Neural progenitor cell (in vitro differentiated cells): ENCODE measurements at regions not wholly inside any gene's neighbourhood (a gene's known extent, or its start where the extent isn't known, plus 50 kb on each side); places are given as distances from the start of the nearest gene placed in this dataset.

Experiments used
- DNase-seq: peaks from one replicate; pipeline ENCODE4 v3.0.0-alpha.2; 2016; ENCODE audit warnings: low spot score
- H2AFZ ChIP-seq: fragments of 200-600 bp; sonication (generic); replicated peaks from 2 replicates; pipeline ENCODE4 v1.6.1; 2016; ENCODE audit warnings: antibody characterized with exemption
- H3F3A ChIP-seq: fragments of 200-600 bp; sonication (generic); 2 replicates; pipeline ENCODE4 v1.6.1; 2016; ENCODE audit warnings: antibody characterized with exemption, low read depth
- H3K27ac ChIP-seq: fragments of 200-600 bp; sonication (generic); 2 replicates; pipeline ENCODE4 v1.5.1; 2016; ENCODE audit warnings: mild to moderate bottlenecking
- H3K27me3 ChIP-seq: fragments of 200-600 bp; sonication (generic); 2 replicates; pipeline ENCODE4 v1.6.1; 2016; ENCODE audit warnings: mild to moderate bottlenecking, moderate library complexity
- H3K36me3 ChIP-seq: fragments of 200-600 bp; sonication (generic); 2 replicates; pipeline ENCODE4 v1.5.1; 2016
- H3K4me1 ChIP-seq: fragments of 200-600 bp; sonication (generic); 2 replicates; pipeline ENCODE4 v1.6.1; 2016; ENCODE audit warnings: mixed run types
- H3K4me2 ChIP-seq: fragments of 200-600 bp; sonication (generic); 2 replicates; pipeline ENCODE4 v1.6.1; 2016
- H3K4me3 ChIP-seq: fragments of 200-600 bp; sonication (generic); 2 replicates; pipeline ENCODE4 v1.5.1; 2016
- H3K79me2 ChIP-seq: fragments of 200-600 bp; sonication (generic); 2 replicates; pipeline ENCODE4 v1.6.1; 2016; ENCODE audit warnings: low read depth
- H3K9ac ChIP-seq: fragments of 200-600 bp; sonication (generic); 2 replicates; pipeline ENCODE4 v1.6.1; 2016
- H3K9me3 ChIP-seq: fragments of 200-600 bp; sonication (generic); 2 replicates; pipeline ENCODE4 v1.5.1; 2016; ENCODE audit warnings: low read depth
- H4K20me1 ChIP-seq: fragments of 200-600 bp; sonication (generic); 2 replicates; pipeline ENCODE4 v1.6.1; 2016; ENCODE audit warnings: low read depth
- H3K27ac Mint-ChIP-seq: 3 replicates; pipeline ENCODE4 v1.8.0; 2021; ENCODE audit warnings: mixed read lengths
- H3K27me3 Mint-ChIP-seq: 2 replicates; pipeline ENCODE4 v1.8.0; 2022; ENCODE audit warnings: low read depth, mild to moderate bottlenecking, inconsistent platforms, moderate library complexity, mixed read lengths; ENCODE audit not compliant: insufficient read depth
- H3K36me3 Mint-ChIP-seq: 3 replicates; pipeline ENCODE4 v1.8.0; 2021; ENCODE audit warnings: mixed read lengths
- H3K4me1 Mint-ChIP-seq: 3 replicates; pipeline ENCODE4 v1.8.0; 2021; ENCODE audit warnings: mixed read lengths
- H3K4me3 Mint-ChIP-seq: 3 replicates; pipeline ENCODE4 v1.8.0; 2021; ENCODE audit warnings: mild to moderate bottlenecking, moderate library complexity, mixed read lengths
- H3K9me3 Mint-ChIP-seq: 3 replicates; pipeline ENCODE4 v1.8.0; 2020; ENCODE audit warnings: mixed read lengths
- CTCF ChIP-seq: fragments of 200-600 bp; sonication (generic); IDR thresholded peaks from 2 replicates; pipeline ENCODE4 v1.5.1; 2017; ENCODE audit warnings: antibody characterized with exemption, mild to moderate bottlenecking
- EZH2 ChIP-seq: fragments of 200-600 bp; sonication (generic); IDR thresholded peaks from 2 replicates; pipeline ENCODE4 v1.6.1; 2017; ENCODE audit warnings: antibody characterized with exemption, mild to moderate bottlenecking, moderate library complexity
- EZH2phosphoT487 ChIP-seq: fragments of 200-600 bp; sonication (generic); IDR thresholded peaks from 2 replicates; pipeline ENCODE4 v1.6.1; 2017; ENCODE audit warnings: antibody characterized with exemption

- Mint-ChIP-seq H3K4me1 (peaks cover 11% of the 10 kb centered on the region), H3K36me3 (no peaks in the 10 kb centered on the region), H3K4me3 (no peak overlapping the region), H3K27me3 (peaks cover 7% of the 10 kb centered on the region), H3K27ac (peak overlapping the region; percentile 67), H3K9me3 (no peaks in the 10 kb centered on the region)
- H3K9me3 ChIP-seq, result no peaks in the 10 kb centered on the region
- H3F3A ChIP-seq, result no peaks in the 10 kb centered on the region
- H3K36me3 ChIP-seq, result no peaks in the 10 kb centered on the region
- H3K4me1 ChIP-seq, result peaks cover 10% of the 10 kb centered on the region
- peak; percentile 28 for DNase-seq
- TF ChIP-seq CTCF (no peak), EZH2 (no peak), EZH2phosphoT487 (no peak)
- H3K9ac ChIP-seq, result no peak overlapping the region
- peak overlapping the region; percentile 12 for H3K4me2 ChIP-seq
- no peaks in the 10 kb centered on the region for H3K27me3 ChIP-seq
- H3K4me3 ChIP-seq, result no peak overlapping the region
- no peaks in the 10 kb centered on the region for H4K20me1 ChIP-seq
- no peaks in the 10 kb centered on the region for H3K79me2 ChIP-seq
- peak overlapping the region; percentile 14 for H2AFZ ChIP-seq
- H3K27ac ChIP-seq, result no peak overlapping the region
Observed at GRCh38 chr17:55660178-55660886, 62.3 kb downstream of the TMEM100 start.

- Histone ChIP-seq H3K36me3 (no peaks in the 10 kb centered on the region), H3K27me3 (no peaks in the 10 kb centered on the region), H3K9ac (no peak overlapping the region), H4K20me1 (no peaks in the 10 kb centered on the region), H3K27ac (no peak overlapping the region), H3F3A (no peaks in the 10 kb centered on the region), H3K4me3 (no peak overlapping the region), H3K4me1 (peaks cover 10% of the 10 kb centered on the region), H3K4me2 (peak overlapping the region; percentile 12), H3K79me2 (no peaks in the 10 kb centered on the region), H3K9me3 (no peaks in the 10 kb centered on the region), H2AFZ (no peak overlapping the region)
- TF ChIP-seq CTCF (no peak), EZH2 (no peak), EZH2phosphoT487 (no peak)
- H3K9me3 Mint-ChIP-seq, result no peaks in the 10 kb centered on the region
- no peaks in the 10 kb centered on the region for H3K36me3 Mint-ChIP-seq
- H3K27me3 Mint-ChIP-seq, result peaks cover 7% of the 10 kb centered on the region
- no peak overlapping the region for H3K27ac Mint-ChIP-seq
- no peak overlapping the region for H3K4me3 Mint-ChIP-seq
- DNase-seq, result no peak
- H3K4me1 Mint-ChIP-seq, result peaks cover 11% of the 10 kb centered on the region
Observed at GRCh38 chr17:55659661-55660060, 63.0 kb downstream of the TMEM100 start.

- Mint-ChIP-seq H3K4me1 (peaks cover 9% of the 10 kb centered on the region), H3K36me3 (no peaks in the 10 kb centered on the region), H3K9me3 (no peaks in the 10 kb centered on the region), H3K27ac (no peak overlapping the region), H3K4me3 (no peak overlapping the region), H3K27me3 (peaks cover 7% of the 10 kb centered on the region)
- Histone ChIP-seq H3K9ac (no peak overlapping the region), H3K4me2 (no peak overlapping the region), H3F3A (no peaks in the 10 kb centered on the region), H3K4me3 (no peak overlapping the region), H4K20me1 (no peaks in the 10 kb centered on the region), H3K27ac (no peak overlapping the region), H3K79me2 (no peaks in the 10 kb centered on the region), H3K36me3 (no peaks in the 10 kb centered on the region), H3K27me3 (no peaks in the 10 kb centered on the region), H3K9me3 (no peaks in the 10 kb centered on the region), H3K4me1 (peaks cover 10% of the 10 kb centered on the region), H2AFZ (no peak overlapping the region)
- DNase-seq, result no peak
- TF ChIP-seq EZH2phosphoT487, result no peak
- TF ChIP-seq CTCF, result no peak
- no peak for TF ChIP-seq EZH2
Observed at GRCh38 chr17:55655777-55656176, 66.9 kb downstream of the TMEM100 start.
